NCI-H2196 (cell line): ENCODE measurements at regions not wholly inside any gene's neighbourhood (a gene's known extent, or its start where the extent isn't known, plus 50 kb on each side); places are given as distances from the start of the nearest gene placed in this dataset.

Experiments used
- DNase-seq: peaks from one replicate; lab custom pipeline; 2025; ENCODE audit not compliant: unreplicated experiment; lab: John Stamatoyannopoulos, UW

- no peak for DNase-seq
These were observed 854.4 kb downstream of the SQOR start for GRCh38 chr15:46489276-46489675.

GRCh38 chr15:46496491-46497115 lies 861.8 kb downstream of the SQOR start:
- DNase-seq = no peak

- no peak for DNase-seq
These were observed 867.8 kb downstream of the SQOR start for GRCh38 chr15:46502667-46503066.

DNA sequence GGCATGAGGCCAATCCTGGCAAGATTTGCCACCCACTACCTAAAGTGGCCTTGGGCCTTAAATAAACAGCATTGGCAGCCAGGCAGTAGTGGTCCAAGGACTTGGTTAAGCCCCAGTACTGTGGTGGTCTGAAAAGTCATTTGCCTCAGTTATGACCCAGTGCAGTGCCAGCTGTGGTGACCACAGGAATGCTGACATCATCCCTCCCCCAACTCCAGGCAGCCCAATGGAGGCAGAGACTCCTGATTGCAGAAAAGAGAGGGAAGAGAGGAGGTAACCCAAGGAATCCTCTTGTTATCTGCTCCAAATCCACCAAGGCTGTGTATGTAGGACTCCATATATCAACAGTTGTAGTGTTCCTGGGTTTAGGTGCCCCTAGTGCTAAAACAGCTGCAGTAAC lies 883.6 kb downstream of the SQOR start:
- no peak for DNase-seq

DNA sequence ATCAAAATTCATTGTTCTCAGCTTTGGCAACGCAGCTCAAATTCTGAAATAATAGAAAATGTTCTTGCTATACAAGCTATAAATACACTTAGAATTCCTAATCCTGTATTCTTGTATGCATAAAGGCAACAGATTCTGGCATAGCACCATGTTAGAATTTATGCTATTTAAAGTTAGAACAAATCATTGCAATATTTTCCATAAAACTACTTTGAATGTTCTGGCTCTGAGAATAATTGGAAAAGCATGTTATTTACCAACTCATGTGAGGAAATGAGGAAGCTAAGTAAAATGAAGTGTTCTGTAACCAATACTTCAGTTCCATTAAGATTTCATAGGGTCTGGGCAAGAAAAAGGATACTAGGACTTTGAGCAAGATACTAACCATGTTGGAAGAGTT lies 888.9 kb downstream of the SQOR start:
- DNase-seq = no peak

DNA sequence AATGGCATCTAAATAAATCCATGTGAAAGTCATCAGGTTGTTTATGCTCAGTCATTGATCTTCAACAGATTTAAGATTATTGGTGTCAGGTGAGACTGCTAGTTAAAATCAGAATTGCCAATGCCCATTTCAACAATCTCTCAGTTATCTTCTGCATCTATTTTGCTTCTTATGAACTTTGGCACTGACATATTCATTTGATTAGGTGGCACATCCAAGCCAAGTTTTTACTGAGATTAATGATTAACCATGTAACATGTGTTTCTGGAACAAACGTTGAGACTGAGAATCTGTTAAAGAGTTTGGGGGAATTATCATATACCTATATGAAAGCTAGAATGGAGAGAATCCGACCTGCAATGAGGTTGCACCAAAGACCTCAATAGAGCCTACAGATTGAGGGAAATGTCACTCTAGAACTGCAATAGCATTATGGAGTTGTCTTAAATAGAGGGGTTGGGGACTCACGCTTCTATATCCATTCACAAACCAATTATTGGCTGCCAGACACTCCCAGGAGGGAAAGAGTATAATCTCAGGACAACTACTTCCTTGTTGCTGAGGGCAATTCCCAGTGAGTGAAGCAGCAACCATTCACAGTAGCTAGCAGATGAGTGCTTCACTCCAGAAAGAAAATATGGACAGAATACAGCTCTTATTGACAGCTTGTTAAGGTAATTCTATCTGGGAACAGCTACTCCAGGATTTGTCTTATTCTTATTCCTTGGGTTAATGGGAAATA lies 891.3 kb downstream of the SQOR start:
- no peak for DNase-seq

DNA sequence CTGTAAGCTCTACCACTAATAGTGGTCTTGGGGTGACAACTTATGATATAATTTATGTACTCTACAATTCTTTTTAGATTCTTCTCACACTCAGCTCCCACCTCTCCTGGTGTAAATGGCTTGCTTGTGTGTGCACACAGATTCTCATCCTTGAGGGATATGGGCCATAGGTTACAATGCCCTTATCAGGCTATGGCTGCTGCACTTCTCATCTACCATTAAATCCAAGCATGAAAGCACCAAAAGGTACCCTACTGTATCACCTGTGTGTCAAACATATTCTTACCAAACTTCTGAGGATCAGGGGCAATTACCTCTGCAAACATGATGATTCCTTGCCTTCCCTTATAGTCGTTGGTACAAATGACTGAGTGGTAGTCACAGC lies 891.9 kb downstream of the SQOR start:
- no peak for DNase-seq

GRCh38 chr15:46543626-46544025 lies 908.8 kb downstream of the SQOR start:
- no peak for DNase-seq

GRCh38 chr15:46548989-46549388 lies 914.2 kb downstream of the SQOR start:
- DNase-seq = no peak

DNA sequence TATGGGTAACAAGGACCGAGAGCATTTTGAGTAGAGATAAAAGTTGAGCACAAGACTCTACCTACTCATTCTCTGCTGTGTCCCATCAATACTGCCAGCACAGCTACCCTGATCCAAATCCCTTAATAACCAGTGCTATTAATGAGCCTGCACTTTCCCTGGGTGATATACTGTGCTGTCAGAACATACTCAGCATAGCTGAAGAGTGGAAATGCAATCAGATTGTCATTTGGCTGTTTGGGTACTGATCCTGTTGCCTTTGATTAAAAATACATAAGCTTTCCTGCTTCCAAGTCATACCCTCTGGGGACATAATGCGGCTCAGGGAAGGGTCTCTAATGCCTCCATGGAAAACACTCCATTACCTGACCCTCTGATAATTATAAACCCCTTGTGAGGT lies 917.5 kb downstream of the SQOR start:
- DNase-seq = no peak

DNA sequence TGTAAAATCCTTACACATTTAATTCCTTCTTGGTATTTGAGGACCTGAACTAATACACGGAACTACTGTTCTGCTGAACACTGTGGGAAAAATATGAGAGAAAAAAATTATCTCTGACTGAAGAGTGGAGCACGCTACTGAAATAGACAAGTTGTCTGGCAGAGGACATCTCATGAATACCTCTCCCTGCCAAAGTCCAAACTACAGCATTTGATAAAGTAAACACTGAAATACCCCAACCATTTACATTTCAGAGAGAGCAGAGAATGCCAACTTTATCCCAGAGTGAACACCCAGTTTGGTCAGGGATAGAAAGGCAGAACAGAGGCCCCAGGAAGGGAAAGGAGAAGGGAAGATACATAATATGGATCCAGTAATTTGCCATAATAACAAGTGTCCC lies 920.7 kb downstream of the SQOR start:
- DNase-seq = no peak

- DNase-seq = no peak
These were observed 921.2 kb downstream of the SQOR start for GRCh38 chr15:46556010-46556409.

GRCh38 chr15:46556559-46557379 lies 921.9 kb downstream of the SQOR start:
- no peak for DNase-seq

DNA sequence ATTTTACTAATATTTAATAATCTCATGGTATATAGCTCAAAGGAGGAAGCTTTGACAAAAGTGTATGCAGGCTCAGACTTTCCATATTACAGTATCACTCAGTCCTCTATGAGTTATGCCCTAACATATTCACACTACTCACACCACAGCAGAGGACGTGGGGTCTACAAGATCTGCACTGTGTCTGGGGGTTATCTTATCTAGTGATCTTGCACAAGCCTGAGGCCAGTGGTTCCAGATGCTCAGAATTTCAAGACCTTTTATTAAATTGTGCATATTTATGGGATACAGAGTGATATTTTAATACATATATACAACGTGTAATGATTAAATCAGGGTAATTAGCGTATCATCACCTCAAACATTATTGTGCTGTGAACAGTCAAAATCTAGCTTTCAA lies 933.1 kb downstream of the SQOR start:
- no peak for DNase-seq

DNA sequence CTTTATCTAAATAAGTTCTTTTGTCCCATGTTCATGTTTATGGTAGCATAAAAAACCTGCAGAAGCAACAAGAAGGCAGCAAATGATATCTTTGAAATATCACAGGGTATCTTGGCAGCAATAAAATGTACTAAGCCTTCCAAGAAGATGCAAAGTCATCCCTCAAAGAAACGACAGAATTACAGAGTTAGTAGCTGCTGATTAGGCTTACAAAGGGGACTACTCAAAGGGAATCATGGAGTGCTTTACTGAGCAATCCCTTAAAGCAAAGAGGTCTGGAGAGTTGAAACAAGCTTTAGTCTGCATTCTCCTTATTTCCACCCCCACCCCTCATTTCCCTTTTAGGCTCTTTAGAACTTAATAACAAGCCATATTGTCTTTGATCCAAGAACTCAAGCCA lies 935.0 kb downstream of the SQOR start:
- DNase-seq = no peak

DNA sequence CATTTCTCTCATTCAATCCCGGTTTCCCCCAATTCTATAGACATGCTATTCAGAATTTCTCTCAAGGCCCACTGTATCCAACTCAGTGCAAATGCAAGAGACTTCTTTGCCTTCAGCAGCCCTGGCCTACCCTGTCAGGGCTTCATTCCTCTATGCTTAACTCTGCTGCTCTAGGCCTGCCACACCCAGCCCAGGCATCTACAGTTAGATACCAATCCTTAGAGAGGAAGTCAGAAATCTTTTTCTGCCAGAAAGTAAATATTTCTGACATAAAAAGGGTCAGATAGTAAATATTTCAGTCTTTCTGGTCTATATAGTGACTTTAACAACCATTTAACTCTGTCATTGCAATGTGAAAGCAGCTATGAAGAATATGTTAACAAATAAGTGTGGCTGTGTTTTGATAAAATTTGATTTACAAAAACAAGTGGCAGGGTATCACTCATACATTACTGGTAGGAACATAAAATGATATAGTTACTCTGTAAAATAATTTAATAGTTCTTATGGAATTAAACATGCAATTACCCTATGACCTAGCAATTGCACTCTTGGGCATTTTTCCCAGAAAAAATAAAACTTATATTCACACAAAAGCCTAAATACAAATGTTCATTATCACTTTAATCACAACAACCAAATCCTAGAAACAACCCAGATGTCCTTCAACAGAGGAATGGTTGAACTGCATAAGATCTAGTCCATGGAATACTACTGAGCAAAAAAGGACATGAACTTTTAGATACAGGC lies 942.0 kb downstream of the SQOR start:
- DNase-seq = no peak

GRCh38 chr15:46577767-46578166 lies 942.9 kb downstream of the SQOR start:
- DNase-seq = no peak

GRCh38 chr15:46580487-46580886 lies 945.7 kb downstream of the SQOR start:
- no peak for DNase-seq

GRCh38 chr15:46580924-46581323 lies 946.1 kb downstream of the SQOR start:
- DNase-seq = no peak

- DNase-seq = no peak
These were observed 954.3 kb downstream of the SQOR start for GRCh38 chr15:46589088-46589487.

- no peak for DNase-seq
These were observed 956.6 kb downstream of the SQOR start for GRCh38 chr15:46591462-46591861.
